IgD-negative memory B cell (primary cell): ENCODE measurements at regions not wholly inside any gene's neighbourhood (a gene's known extent, or its start where the extent isn't known, plus 50 kb on each side); places are given as distances from the start of the nearest gene placed in this dataset.

Experiments used
- H3K27ac Mint-ChIP-seq, 3 donors: one replicate each; pipeline ENCODE4 v1.8.0; 2020 to 2022; ENCODE audit warnings: mild to moderate bottlenecking in 3 of 3, mixed read lengths in 3 of 3, moderate library complexity in 1 of 3
- H3K27me3 Mint-ChIP-seq: one replicate; pipeline ENCODE4 v1.8.0; 2021; ENCODE audit warnings: mixed read lengths
- H3K36me3 Mint-ChIP-seq: one replicate; pipeline ENCODE4 v1.8.0; 2020; ENCODE audit warnings: mild to moderate bottlenecking, mixed read lengths
- H3K4me1 Mint-ChIP-seq, 3 donors: one replicate each; pipeline ENCODE4 v1.8.0; 2020 to 2022; ENCODE audit warnings: mixed read lengths in 3 of 3, mild to moderate bottlenecking in 1 of 3
- H3K4me3 Mint-ChIP-seq, 4 donors: one replicate each; pipeline ENCODE4 v1.8.0; 2020 to 2022; ENCODE audit warnings: mild to moderate bottlenecking in 4 of 4, mixed read lengths in 4 of 4, moderate library complexity in 3 of 4
- H3K9me3 Mint-ChIP-seq, 3 donors: one replicate each; pipeline ENCODE4 v1.8.0; 2020 to 2021; ENCODE audit warnings: mixed read lengths in 3 of 3, mild to moderate bottlenecking in 1 of 3

- H3K36me3 Mint-ChIP-seq: no peaks in the 10 kb centered on the region
- H3K4me3 Mint-ChIP-seq: no peak overlapping the region
- H3K9me3 Mint-ChIP-seq: no peaks in the 10 kb centered on the region
- H3K27me3 Mint-ChIP-seq: peaks cover 7% of the 10 kb centered on the region
- H3K27ac Mint-ChIP-seq: no peak overlapping the region
- H3K4me1 Mint-ChIP-seq: no peaks in the 10 kb centered on the region
Measured at GRCh38 chr15:70160267-70160666, 62.5 kb upstream of the TLE3 start.

- no peak overlapping the region for H3K4me3 Mint-ChIP-seq
- H3K27ac Mint-ChIP-seq: no peak overlapping the region
- H3K27me3 Mint-ChIP-seq: peaks cover 11% of the 10 kb centered on the region
- no peaks in the 10 kb centered on the region for H3K4me1 Mint-ChIP-seq
- H3K36me3 Mint-ChIP-seq: no peaks in the 10 kb centered on the region
- no peaks in the 10 kb centered on the region for H3K9me3 Mint-ChIP-seq
Measured at GRCh38 chr15:70159713-70160009, 61.9 kb upstream of the TLE3 start.

DNA sequence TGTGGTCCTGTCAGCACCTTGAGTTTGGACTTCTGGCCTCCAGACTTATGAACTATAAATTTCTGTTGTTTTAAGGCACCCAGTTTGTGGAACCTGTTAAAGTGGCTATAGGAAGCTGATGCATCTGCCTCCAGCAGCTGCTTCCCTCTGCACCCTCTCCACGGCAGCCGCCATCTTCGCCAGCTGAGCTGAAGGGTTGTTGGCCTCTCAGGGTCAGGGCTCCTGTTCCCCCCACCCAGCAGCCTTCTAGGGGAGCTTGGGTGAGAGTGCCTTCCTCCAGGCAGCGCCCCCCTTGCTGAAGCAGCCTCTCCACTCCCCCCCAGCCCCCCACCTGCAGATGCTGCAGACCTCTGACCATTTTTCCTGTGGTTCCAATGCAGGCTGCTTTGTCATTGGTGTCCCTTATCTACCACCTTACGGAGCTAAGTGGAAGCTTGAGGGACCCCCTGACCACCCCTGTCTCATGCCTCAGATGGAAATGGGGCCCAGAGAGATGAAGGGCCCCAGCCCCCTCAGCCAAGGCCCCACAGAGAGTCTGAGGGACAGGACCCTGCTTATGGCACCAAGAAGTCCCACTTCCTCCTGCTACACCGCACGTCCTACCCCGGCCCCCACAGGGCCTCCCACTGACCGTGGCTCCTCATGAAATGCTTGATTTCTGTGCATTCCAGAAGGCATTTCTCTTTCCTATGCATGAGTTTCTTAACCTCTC, 61.4 kb upstream of the TLE3 start:
- Mint-ChIP-seq H3K27me3 (peaks cover 11% of the 10 kb centered on the region), H3K36me3 (no peaks in the 10 kb centered on the region), H3K9me3 (no peaks in the 10 kb centered on the region), H3K27ac (no peak overlapping the region), H3K4me3 (no peak overlapping the region), H3K4me1 (no peaks in the 10 kb centered on the region)

GRCh38 chr15:70158309-70159000, 60.7 kb upstream of the TLE3 start:
- peaks cover 11% of the 10 kb centered on the region for H3K27me3 Mint-ChIP-seq

GRCh38 chr15:70156671-70157271, 59.1 kb upstream of the TLE3 start:
- no peak overlapping the region for H3K27ac Mint-ChIP-seq
- H3K9me3 Mint-ChIP-seq: no peaks in the 10 kb centered on the region
- no peak overlapping the region for H3K4me3 Mint-ChIP-seq
- peaks cover 11% of the 10 kb centered on the region for H3K27me3 Mint-ChIP-seq
- no peaks in the 10 kb centered on the region for H3K36me3 Mint-ChIP-seq
- no peaks in the 10 kb centered on the region for H3K4me1 Mint-ChIP-seq

More at GRCh38 chr15:70158309-70159000, 60.7 kb upstream of the TLE3 start:
- Mint-ChIP-seq H3K4me3 (no peak overlapping the region), H3K4me1 (no peaks in the 10 kb centered on the region), H3K27ac (no peak overlapping the region), H3K36me3 (no peaks in the 10 kb centered on the region), H3K9me3 (no peaks in the 10 kb centered on the region)

- Mint-ChIP-seq H3K36me3 (no peaks in the 10 kb centered on the region), H3K9me3 (no peaks in the 10 kb centered on the region), H3K4me3 (no peak overlapping the region), H3K4me1 (no peaks in the 10 kb centered on the region), H3K27ac (no peak overlapping the region), H3K27me3 (peaks cover 11% of the 10 kb centered on the region)
Measured at GRCh38 chr15:70154718-70155347, 57.1 kb upstream of the TLE3 start.

DNA sequence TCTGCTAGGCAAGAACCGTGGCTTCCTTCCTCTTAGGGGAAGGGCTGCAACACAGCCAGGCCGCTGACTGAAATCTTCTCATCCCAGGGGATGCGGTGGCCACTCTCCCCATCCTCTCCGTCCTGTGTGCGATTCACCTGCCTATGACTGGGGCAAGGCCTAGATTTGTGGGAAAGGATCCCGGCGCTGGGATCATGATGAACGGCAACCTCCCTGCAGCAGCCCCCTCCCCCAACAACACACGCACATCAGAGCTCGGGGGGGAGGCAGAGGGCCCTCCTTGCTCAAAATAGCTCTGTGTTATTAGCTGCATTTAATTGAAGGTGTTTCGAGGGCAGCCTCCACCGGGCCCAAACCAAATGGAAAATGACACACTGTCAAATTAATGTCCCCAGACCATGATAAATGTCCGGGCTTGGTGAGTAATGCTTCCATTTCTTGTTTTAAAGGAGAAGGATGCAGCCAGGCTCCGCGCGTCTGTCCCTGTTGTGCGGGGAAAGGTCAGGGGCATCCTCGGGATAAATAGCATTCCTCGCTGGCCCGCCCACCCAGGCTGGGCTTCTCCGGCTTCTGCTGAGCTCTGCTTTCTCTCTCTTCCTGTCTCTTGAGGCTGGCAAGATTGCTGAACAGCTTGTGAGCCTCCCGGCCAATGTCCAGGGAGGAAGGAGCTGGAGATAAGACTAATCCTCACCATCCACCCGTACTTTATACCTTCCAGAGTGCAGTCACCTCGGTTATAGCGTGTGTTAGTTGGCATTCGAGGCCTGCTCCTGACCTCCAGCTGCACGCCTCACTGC, 56.4 kb upstream of the TLE3 start:
- H3K4me3 Mint-ChIP-seq: no peak overlapping the region
- no peaks in the 10 kb centered on the region for H3K36me3 Mint-ChIP-seq
- H3K9me3 Mint-ChIP-seq: no peaks in the 10 kb centered on the region
- H3K27me3 Mint-ChIP-seq: peaks cover 9% of the 10 kb centered on the region
- H3K4me1 Mint-ChIP-seq: no peaks in the 10 kb centered on the region
- H3K27ac Mint-ChIP-seq: no peak overlapping the region

DNA sequence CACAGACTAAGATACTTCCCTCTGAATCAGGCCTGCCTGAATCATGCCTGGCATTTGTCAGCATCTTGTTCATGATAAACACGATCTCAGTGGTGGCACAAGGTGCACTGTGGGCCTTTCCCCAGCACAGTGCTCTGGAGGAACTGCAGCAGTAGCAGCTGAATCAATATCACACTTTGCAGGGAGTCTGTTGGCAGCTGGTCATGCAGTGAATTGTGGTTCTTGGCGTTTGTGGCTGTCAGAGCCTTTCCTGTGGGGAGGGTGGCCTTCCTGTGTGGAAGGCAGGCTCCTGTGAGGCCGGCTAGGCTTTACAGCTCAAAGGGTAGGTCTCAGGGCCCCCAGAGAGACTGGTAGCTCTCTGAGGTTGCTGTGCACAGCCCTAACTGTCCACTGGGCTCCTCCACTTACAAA, 54.4 kb upstream of the TLE3 start:
- H3K27ac Mint-ChIP-seq: no peak overlapping the region
- no peaks in the 10 kb centered on the region for H3K36me3 Mint-ChIP-seq
- H3K9me3 Mint-ChIP-seq: no peaks in the 10 kb centered on the region
- peaks cover 11% of the 10 kb centered on the region for H3K27me3 Mint-ChIP-seq
- no peaks in the 10 kb centered on the region for H3K4me1 Mint-ChIP-seq
- H3K4me3 Mint-ChIP-seq: no peak overlapping the region

GRCh38 chr15:70151462-70151861, 53.7 kb upstream of the TLE3 start:
- no peaks in the 10 kb centered on the region for H3K4me1 Mint-ChIP-seq
- no peaks in the 10 kb centered on the region for H3K9me3 Mint-ChIP-seq
- H3K4me3 Mint-ChIP-seq: peak overlapping the region in 1 of 4 donors; percentile 2
- no peaks in the 10 kb centered on the region for H3K36me3 Mint-ChIP-seq
- peaks cover 12% of the 10 kb centered on the region for H3K27me3 Mint-ChIP-seq
- H3K27ac Mint-ChIP-seq: no peak overlapping the region

- Mint-ChIP-seq H3K27ac (no peak overlapping the region), H3K4me1 (no peaks in the 10 kb centered on the region), H3K27me3 (peaks cover 12% of the 10 kb centered on the region), H3K36me3 (no peaks in the 10 kb centered on the region), H3K9me3 (no peaks in the 10 kb centered on the region), H3K4me3 (peak overlapping the region in 1 of 4 donors; percentile 2)
Measured at GRCh38 chr15:70151003-70151402, 53.3 kb upstream of the TLE3 start.

GRCh38 chr15:70150405-70150747, 52.7 kb upstream of the TLE3 start:
- Mint-ChIP-seq H3K27me3 (peaks cover 12% of the 10 kb centered on the region), H3K4me3 (no peak overlapping the region), H3K36me3 (no peaks in the 10 kb centered on the region), H3K4me1 (no peaks in the 10 kb centered on the region), H3K27ac (no peak overlapping the region), H3K9me3 (no peaks in the 10 kb centered on the region)

GRCh38 chr15:70149667-70150404, 52.1 kb upstream of the TLE3 start:
- Mint-ChIP-seq H3K27me3 (peaks cover 9% of the 10 kb centered on the region), H3K36me3 (no peaks in the 10 kb centered on the region), H3K4me3 (no peak overlapping the region), H3K4me1 (no peaks in the 10 kb centered on the region), H3K27ac (no peak overlapping the region), H3K9me3 (no peaks in the 10 kb centered on the region)

GRCh38 chr15:70147778-70148177, 50.1 kb upstream of the TLE3 start:
- Mint-ChIP-seq H3K4me1 (peaks cover 0 to 1% (median 0%) of the 10 kb centered on the region in 3 donors), H3K4me3 (no peak overlapping the region), H3K27ac (no peak overlapping the region), H3K27me3 (peaks cover 16% of the 10 kb centered on the region), H3K36me3 (no peaks in the 10 kb centered on the region), H3K9me3 (no peaks in the 10 kb centered on the region)
